SK-N-SH (cell line): ENCODE measurements at regions not wholly inside any gene's neighbourhood (a gene's known extent, or its start where the extent isn't known, plus 50 kb on each side); places are given as distances from the start of the nearest gene placed in this dataset.

Source experiments
- EP300 ChIP-seq, 2 experiments: IDR thresholded peaks; 2 replicates each; pipeline versions ENCODE4 v1.4.0 to v1.6.1; 2012; ENCODE audit warnings: borderline replicate concordance in 1 of 2, low read depth in 1 of 2, low read length in 1 of 2
- TF ChIP-seq, protein P1 (sequence below): fragments of 200-600 bp; sonication (generic); IDR thresholded peaks from 2 replicates; pipeline ENCODE4 v1.6.1; 2017; ENCODE audit warnings: antibody characterized with exemption, mild to moderate bottlenecking, moderate library complexity
- TF ChIP-seq, protein P2 (sequence below): IDR thresholded peaks from 2 replicates; pipeline ENCODE4 v1.4.0; 2012; ENCODE audit warnings: low read depth, borderline replicate concordance

DNA sequence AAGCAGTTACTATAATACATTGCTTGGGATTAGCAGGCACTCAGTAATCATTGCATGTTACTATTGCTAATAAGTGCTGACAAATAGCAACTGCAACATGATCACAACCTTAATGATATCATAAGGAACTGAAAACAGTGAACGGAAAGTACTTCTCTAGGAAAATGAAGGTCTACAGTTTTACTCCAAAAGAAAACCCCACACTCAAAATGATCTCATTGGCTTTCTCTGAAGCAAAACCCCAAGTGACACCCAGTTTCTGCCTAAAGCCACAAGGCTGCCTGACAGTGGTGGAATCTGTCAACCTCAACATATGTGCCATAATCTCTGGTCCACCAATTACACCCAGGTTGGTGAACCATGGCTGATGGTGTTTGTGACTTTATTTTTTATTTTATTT lies 137.6 kb downstream of the PTGER3 start:
- TF ChIP-seq, protein P1, sequence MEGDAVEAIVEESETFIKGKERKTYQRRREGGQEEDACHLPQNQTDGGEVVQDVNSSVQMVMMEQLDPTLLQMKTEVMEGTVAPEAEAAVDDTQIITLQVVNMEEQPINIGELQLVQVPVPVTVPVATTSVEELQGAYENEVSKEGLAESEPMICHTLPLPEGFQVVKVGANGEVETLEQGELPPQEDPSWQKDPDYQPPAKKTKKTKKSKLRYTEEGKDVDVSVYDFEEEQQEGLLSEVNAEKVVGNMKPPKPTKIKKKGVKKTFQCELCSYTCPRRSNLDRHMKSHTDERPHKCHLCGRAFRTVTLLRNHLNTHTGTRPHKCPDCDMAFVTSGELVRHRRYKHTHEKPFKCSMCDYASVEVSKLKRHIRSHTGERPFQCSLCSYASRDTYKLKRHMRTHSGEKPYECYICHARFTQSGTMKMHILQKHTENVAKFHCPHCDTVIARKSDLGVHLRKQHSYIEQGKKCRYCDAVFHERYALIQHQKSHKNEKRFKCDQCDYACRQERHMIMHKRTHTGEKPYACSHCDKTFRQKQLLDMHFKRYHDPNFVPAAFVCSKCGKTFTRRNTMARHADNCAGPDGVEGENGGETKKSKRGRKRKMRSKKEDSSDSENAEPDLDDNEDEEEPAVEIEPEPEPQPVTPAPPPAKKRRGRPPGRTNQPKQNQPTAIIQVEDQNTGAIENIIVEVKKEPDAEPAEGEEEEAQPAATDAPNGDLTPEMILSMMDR: no peak
- no peak for TF ChIP-seq EP300 (IDR thresholded peaks at IDR 0.05; ENCODE audit: borderline replicate concordance in 1 of 2, low read depth in 1 of 2, low read length in 1 of 2)
- TF ChIP-seq, protein P2, sequence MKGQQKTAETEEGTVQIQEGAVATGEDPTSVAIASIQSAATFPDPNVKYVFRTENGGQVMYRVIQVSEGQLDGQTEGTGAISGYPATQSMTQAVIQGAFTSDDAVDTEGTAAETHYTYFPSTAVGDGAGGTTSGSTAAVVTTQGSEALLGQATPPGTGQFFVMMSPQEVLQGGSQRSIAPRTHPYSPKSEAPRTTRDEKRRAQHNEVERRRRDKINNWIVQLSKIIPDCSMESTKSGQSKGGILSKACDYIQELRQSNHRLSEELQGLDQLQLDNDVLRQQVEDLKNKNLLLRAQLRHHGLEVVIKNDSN: no peak
